C4-2B (cell line): ENCODE measurements at regions not wholly inside any gene's neighbourhood (a gene's known extent, or its start where the extent isn't known, plus 50 kb on each side); places are given as distances from the start of the nearest gene placed in this dataset.

ENCODE experiments used
- H3K27ac ChIP-seq: fragments of 450-650 bp; 2 replicates; pipeline ENCODE4 v1.5.1; 2017
- CTCF ChIP-seq: fragments of 450-650 bp; conservative IDR thresholded peaks from 2 replicates; pipeline ENCODE4 v1.5.1; 2017; ENCODE audit warnings: mild to moderate bottlenecking
- ZFX ChIP-seq: fragments of 450-650 bp; IDR thresholded peaks from 2 replicates; pipeline ENCODE4 v1.6.1; 2017

GRCh38 chr13:32932376-32932775 is 83.8 kb upstream of the KL start:
- no peak for TF ChIP-seq ZFX
- no peak for TF ChIP-seq CTCF

GRCh38 chr13:32936716-32937115 is 79.5 kb upstream of the KL start:
- no peak overlapping the region for H3K27ac ChIP-seq
- no peak for TF ChIP-seq ZFX
- no peak for TF ChIP-seq CTCF

More at GRCh38 chr13:32932376-32932775, 83.8 kb upstream of the KL start:
- H3K27ac ChIP-seq, result no peak overlapping the region

- no peak overlapping the region for H3K27ac ChIP-seq
- TF ChIP-seq CTCF (no peak), ZFX (no peak)
These were observed 77.9 kb upstream of the KL start for GRCh38 chr13:32938314-32938713.

GRCh38 chr13:32938907-32939306 is 77.3 kb upstream of the KL start:
- no peak overlapping the region for H3K27ac ChIP-seq
- TF ChIP-seq CTCF (no peak), ZFX (no peak)

GRCh38 chr13:32940601-32941000 is 75.6 kb upstream of the KL start:
- H3K27ac ChIP-seq, result no peak overlapping the region
- TF ChIP-seq ZFX, result no peak
- TF ChIP-seq CTCF, result no peak

GRCh38 chr13:32941368-32941767 is 74.9 kb upstream of the KL start:
- TF ChIP-seq CTCF, result no peak
- no peak for TF ChIP-seq ZFX
- H3K27ac ChIP-seq, result no peak overlapping the region

GRCh38 chr13:32946558-32946957 is 69.7 kb upstream of the KL start:
- no peak overlapping the region for H3K27ac ChIP-seq
- TF ChIP-seq CTCF (no peak), ZFX (no peak)
